Ascending aorta (tissue), 2 donors: ENCODE measurements at regions not wholly inside any gene's neighbourhood (a gene's known extent, or its start where the extent isn't known, plus 50 kb on each side); places are given as distances from the start of the nearest gene placed in this dataset.
A peak's percentile ranks its signal among the peaks of the same experiment; 100 is the strongest.

Experiments
- DNase-seq, 2 donors: peaks; one replicate each; pipeline ENCODE4 v3.0.0-alpha.2; 2019; ENCODE audit warnings: low spot score in 2 of 2
- H3K27ac ChIP-seq, 2 donors: fragments of 200-600 bp; sonication (generic); one replicate each; pipeline ENCODE4 v1.5.1; 2016 to 2017; ENCODE audit warnings: mild to moderate bottlenecking in 1 of 2
- H3K27me3 ChIP-seq: fragments of 200-600 bp; sonication (generic); one replicate; pipeline ENCODE4 v1.5.1; 2017
- H3K36me3 ChIP-seq, 2 donors: fragments of 200-600 bp; sonication (generic); one replicate each; pipeline ENCODE4 v1.5.1; 2016
- H3K4me1 ChIP-seq, 2 donors: fragments of 200-600 bp; sonication (generic); one replicate each; pipeline ENCODE4 v1.5.1; 2016 to 2017; ENCODE audit warnings: mild to moderate bottlenecking in 1 of 2
- H3K4me3 ChIP-seq, 2 donors: fragments of 200-600 bp; sonication (generic); one replicate each; pipeline ENCODE4 v1.5.1; 2016 to 2017; ENCODE audit warnings: mild to moderate bottlenecking in 1 of 2
- H3K9me3 ChIP-seq, 2 donors: fragments of 200-600 bp; sonication (generic); one replicate each; pipeline ENCODE4 v1.5.1; 2016
- intact Hi-C: fragments of 100-400 bp; cut with DNase I; formaldehyde crosslinking; loops from one replicate; pipeline ENCODE4 v1.15.1; 2023
- TF ChIP-seq, protein P1 (sequence below), 3 experiments: fragments of 200-600 bp in 2 of 3; fragments of 450-650 bp in 1 of 3; sonication (generic) in 2 of 3; IDR thresholded peaks; one replicate each; pipeline ENCODE4 v1.5.1; 2016 to 2019; ENCODE audit warnings: antibody characterized with exemption in 3 of 3, mild to moderate bottlenecking in 1 of 3, moderate library complexity in 1 of 3

DNA sequence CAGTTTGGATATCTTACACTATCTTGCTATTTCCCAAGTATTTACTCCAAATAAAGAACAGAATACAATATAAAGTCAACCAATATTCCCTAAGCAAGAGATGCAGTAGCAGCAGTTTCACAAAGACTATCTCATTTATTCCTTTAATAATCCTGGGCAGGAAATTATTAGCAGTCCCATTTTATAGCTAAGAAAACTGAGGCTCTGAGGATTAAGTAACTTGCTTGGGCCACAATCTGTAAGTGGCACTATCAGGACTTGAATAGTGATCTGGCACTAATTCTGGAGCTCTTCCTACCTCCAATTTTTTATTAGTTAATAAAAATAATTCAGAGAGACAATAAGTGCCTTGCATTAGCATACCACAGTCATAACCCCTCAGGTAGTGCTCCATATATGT, 611.7 kb downstream of the MCTP2 start:
- intact Hi-C loops: loop anchor here (5.0 to 10.0 kb wide), 4 partner anchors 76 to 1482 kb away; no protein-coding TSS in a partner anchor
- Histone ChIP-seq H3K36me3 (no peaks in the 10 kb centered on the region), H3K27ac (peak overlapping the region; percentile 88 to 92)

DNA sequence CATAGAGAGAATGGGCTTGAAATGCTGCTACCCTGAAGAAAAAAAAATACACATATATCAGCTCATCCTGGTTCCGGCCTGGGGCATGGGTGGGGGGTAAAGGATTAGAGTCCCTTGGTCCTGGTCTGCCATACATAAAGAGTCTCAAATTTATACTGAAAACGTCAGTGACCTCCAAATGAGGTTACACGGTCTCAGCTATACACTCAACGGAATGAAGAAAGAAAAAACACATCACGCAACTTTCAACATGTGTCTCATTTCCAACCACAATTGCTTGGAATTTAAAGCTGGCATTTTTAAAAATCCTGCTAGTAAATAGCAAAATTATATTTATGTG, 612.8 kb downstream of the MCTP2 start:
- no peak for DNase-seq
- Histone ChIP-seq H3K9me3 (no peaks in the 10 kb centered on the region), H3K4me3 (peak overlapping the region in 1 of 2 donors; percentile 69), H3K27ac (peak overlapping the region; percentile 88 to 92), H3K36me3 (no peaks in the 10 kb centered on the region), H3K4me1 (peaks cover 5 to 23% of the 10 kb centered on the region in 2 donors), H3K27me3 (no peaks in the 10 kb centered on the region)
- intact Hi-C loops: loop anchor here (2.0 to 10.0 kb wide), 5 partner anchors 77 to 1481 kb away; no protein-coding TSS in a partner anchor
- TF ChIP-seq, protein P1, sequence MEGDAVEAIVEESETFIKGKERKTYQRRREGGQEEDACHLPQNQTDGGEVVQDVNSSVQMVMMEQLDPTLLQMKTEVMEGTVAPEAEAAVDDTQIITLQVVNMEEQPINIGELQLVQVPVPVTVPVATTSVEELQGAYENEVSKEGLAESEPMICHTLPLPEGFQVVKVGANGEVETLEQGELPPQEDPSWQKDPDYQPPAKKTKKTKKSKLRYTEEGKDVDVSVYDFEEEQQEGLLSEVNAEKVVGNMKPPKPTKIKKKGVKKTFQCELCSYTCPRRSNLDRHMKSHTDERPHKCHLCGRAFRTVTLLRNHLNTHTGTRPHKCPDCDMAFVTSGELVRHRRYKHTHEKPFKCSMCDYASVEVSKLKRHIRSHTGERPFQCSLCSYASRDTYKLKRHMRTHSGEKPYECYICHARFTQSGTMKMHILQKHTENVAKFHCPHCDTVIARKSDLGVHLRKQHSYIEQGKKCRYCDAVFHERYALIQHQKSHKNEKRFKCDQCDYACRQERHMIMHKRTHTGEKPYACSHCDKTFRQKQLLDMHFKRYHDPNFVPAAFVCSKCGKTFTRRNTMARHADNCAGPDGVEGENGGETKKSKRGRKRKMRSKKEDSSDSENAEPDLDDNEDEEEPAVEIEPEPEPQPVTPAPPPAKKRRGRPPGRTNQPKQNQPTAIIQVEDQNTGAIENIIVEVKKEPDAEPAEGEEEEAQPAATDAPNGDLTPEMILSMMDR (IDR thresholded peaks at IDR 0.05): no peak

More for the DNA sequence above, 611.7 kb downstream of the MCTP2 start:
- TF ChIP-seq, protein P1 (IDR thresholded peaks at IDR 0.05): no peak
- H3K27me3 ChIP-seq: no peaks in the 10 kb centered on the region
- no peak for DNase-seq
- H3K4me3 ChIP-seq: no peak overlapping the region
- no peaks in the 10 kb centered on the region for H3K9me3 ChIP-seq
- H3K4me1 ChIP-seq: peaks cover 5 to 31% of the 10 kb centered on the region in 2 donors

DNA sequence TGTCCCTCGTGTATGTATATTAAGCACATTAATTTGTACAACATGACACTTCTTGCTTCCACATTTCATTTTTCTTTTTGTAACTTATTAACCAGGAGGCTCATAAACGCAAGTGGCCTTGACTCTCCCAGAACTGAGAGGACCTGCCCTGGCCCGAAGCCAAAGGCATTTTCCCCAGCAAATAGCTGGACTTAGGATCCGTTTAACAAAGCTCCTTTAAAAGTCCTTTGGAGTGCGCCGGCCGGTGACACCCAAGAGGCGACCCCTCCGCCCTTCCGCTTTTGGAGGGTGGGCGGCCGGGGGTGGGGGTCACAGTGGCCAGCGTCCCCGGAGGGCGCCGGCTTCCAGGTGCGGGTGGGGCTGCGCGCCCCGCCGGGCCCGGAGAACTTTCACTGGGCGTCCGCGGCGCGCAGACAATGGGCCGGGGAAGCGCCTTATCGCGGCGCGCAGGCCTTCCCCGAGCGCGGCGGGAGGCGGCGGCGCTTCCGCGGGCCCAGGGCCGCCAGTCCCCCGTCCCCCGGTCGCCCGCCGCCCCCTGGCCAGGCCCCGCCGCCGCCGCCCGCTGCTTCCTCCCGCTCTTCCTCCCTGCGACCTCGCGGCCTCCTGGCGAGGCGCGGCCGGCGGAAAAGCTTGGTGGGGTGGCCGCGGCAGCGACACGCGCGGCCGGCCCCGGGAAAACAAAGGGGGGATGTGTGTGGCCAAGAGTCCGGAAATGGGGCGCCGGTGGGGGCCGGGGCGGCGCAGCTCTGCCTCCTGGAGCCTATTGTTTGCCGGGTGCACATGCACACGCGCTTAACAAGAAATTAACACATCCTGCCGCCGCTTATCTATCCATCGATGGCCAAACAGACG, 613.4 kb downstream of the MCTP2 start:
- peak in 1 of 2 donors; percentile 77 for DNase-seq
- no peaks in the 10 kb centered on the region for H3K27me3 ChIP-seq
- H3K36me3 ChIP-seq: no peaks in the 10 kb centered on the region
- H3K4me3 ChIP-seq: peak overlapping the region; percentile 53 to 69
- peak overlapping the region; percentile 88 to 92 for H3K27ac ChIP-seq
- H3K4me1 ChIP-seq: peaks cover 5 to 22% of the 10 kb centered on the region in 2 donors
- H3K9me3 ChIP-seq: no peaks in the 10 kb centered on the region
- TF ChIP-seq, protein P1 (IDR thresholded peaks at IDR 0.05): peak in 2 of 3 experiments; percentile 15 to 37
- intact Hi-C loops: loop anchor here (2.0 to 10.0 kb wide), 5 partner anchors 77 to 1480 kb away; no protein-coding TSS in a partner anchor

DNA sequence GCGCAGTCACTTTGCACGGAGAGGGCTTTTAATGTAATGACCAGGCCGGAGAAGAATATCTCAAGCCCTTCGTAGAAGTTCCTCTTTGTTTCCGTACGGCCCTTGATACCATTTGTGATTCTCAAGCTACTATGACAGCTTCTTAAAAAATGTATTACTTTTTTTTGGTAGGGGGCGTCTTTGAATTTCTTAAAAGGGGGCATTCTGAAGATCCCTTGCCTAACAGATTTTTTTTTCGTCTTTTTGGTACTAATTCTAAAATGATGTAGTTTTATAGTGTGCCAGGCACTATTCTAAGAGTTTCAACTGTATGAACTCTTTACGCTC, 614.0 kb downstream of the MCTP2 start:
- peak overlapping the region; percentile 88 to 92 for H3K27ac ChIP-seq
- DNase-seq: no peak
- TF ChIP-seq, protein P1 (IDR thresholded peaks at IDR 0.05): no peak
- H3K4me1 ChIP-seq: peaks cover 5 to 17% of the 10 kb centered on the region in 2 donors
- intact Hi-C loops: loop anchor here (2.0 to 10.0 kb wide), 3 partner anchors 171 to 1479 kb away; no protein-coding TSS in a partner anchor
- no peaks in the 10 kb centered on the region for H3K36me3 ChIP-seq
- H3K9me3 ChIP-seq: no peaks in the 10 kb centered on the region
- H3K27me3 ChIP-seq: no peaks in the 10 kb centered on the region
- H3K4me3 ChIP-seq: peak overlapping the region; percentile 53 to 69

DNA sequence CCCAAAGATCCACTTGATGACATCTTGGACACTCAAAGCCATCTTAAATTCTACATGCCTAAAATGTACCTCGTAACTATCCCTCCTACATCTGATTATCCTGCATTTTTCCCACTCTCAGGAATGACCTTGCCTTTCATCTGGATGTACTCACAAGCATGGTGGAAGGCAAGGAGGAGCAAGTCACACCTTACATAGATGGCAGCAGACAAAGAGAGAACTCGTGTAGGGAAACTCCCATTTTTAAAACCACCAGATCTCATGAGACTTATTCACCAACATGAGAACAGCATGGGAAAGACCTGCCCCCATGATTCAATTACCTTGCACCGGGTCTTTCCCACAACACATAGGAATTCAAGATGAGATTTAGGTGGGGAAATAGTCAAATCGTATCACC, 616.0 kb downstream of the MCTP2 start:
- Histone ChIP-seq H3K36me3 (no peaks in the 10 kb centered on the region), H3K4me3 (no peak overlapping the region), H3K9me3 (no peaks in the 10 kb centered on the region), H3K27ac (no peak overlapping the region), H3K27me3 (no peaks in the 10 kb centered on the region), H3K4me1 (peaks cover 0 to 6% of the 10 kb centered on the region in 2 donors)
- TF ChIP-seq, protein P1 (IDR thresholded peaks at IDR 0.05): no peak
- DNase-seq: no peak
- intact Hi-C loops: loop anchor here (10.0 kb wide), 2 partner anchors 417 to 1477 kb away; no protein-coding TSS in a partner anchor
